ENCODE measurements at regions not wholly inside any gene's neighbourhood (a gene's known extent, or its start where the extent isn't known, plus 50 kb on each side); places are given as distances from the start of the nearest gene placed in this dataset.

DNA sequence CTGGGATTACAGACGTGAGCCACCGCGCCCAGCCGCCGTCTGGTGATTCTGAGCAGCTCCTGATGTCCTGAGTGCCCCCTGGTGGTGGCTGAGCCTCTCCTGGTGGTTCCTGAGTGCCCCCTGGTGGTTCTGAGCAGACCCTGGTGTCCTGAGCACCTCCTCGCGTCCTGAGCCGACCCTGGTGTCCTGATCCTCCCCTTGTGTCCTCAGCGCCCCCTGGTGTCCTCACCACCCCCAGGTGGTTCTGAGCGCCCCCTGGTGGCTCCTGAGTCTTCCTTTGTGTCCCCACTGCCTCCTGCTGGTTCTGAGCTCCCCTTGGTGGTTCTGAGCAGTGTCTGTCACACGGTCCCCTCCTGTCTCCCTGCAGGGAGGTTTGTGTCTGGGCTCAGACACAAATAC is 1304.9 kb downstream of the TMEM121 start:
- Histone ChIP-seq H3K36me3 (replicated peaks) (no peaks in the 10 kb centered on the region), H3K27ac (no peak overlapping the region), H3K4me3 (ENCODE audit: low read depth, low read length) (no peak overlapping the region), H3K27me3 (replicated peaks) (no peaks in the 10 kb centered on the region)
- no peak for DNase-seq
- TF ChIP-seq, protein P1, sequence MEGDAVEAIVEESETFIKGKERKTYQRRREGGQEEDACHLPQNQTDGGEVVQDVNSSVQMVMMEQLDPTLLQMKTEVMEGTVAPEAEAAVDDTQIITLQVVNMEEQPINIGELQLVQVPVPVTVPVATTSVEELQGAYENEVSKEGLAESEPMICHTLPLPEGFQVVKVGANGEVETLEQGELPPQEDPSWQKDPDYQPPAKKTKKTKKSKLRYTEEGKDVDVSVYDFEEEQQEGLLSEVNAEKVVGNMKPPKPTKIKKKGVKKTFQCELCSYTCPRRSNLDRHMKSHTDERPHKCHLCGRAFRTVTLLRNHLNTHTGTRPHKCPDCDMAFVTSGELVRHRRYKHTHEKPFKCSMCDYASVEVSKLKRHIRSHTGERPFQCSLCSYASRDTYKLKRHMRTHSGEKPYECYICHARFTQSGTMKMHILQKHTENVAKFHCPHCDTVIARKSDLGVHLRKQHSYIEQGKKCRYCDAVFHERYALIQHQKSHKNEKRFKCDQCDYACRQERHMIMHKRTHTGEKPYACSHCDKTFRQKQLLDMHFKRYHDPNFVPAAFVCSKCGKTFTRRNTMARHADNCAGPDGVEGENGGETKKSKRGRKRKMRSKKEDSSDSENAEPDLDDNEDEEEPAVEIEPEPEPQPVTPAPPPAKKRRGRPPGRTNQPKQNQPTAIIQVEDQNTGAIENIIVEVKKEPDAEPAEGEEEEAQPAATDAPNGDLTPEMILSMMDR (IDR thresholded peaks at IDR 0.05; ENCODE audit: low read depth, low read length, missing control alignments) = peak; percentile 44
- in situ Hi-C loops (cut with HindIII; ENCODE audit: low pct_ligation_motif_present, low sequenced_read_pairs) = no loop called here

DNA sequence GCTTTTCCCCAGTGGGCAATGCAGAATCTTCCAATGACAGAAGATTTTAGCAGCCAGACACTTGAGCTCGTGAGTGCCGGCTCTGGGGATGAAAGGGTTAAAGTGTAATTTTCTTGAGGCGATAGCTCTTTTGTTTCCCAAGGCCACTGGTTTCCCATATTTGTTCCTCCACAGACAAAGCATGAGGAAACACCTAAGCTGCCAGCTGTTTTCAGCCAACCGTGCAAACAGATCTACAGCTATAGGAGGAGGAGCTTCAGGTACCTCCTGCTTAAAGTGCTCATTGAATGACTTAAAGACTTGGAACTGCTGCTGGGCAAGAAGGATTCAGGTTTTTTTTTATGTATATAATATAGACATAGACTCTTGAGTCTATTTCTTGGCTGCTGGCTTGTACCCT is 1311.5 kb downstream of the TMEM121 start:
- TF ChIP-seq, protein P1 (IDR thresholded peaks at IDR 0.05; ENCODE audit: low read depth, low read length, missing control alignments) = no peak
- H3K36me3 ChIP-seq (replicated peaks) = no peaks in the 10 kb centered on the region
- no peaks in the 10 kb centered on the region for H3K27me3 ChIP-seq (replicated peaks)
- in situ Hi-C loops (cut with HindIII; ENCODE audit: low pct_ligation_motif_present, low sequenced_read_pairs) = no loop called here
- H3K27ac ChIP-seq = no peak overlapping the region
- no peak overlapping the region for H3K4me3 ChIP-seq (ENCODE audit: low read depth, low read length)
- no peak for DNase-seq

DNA sequence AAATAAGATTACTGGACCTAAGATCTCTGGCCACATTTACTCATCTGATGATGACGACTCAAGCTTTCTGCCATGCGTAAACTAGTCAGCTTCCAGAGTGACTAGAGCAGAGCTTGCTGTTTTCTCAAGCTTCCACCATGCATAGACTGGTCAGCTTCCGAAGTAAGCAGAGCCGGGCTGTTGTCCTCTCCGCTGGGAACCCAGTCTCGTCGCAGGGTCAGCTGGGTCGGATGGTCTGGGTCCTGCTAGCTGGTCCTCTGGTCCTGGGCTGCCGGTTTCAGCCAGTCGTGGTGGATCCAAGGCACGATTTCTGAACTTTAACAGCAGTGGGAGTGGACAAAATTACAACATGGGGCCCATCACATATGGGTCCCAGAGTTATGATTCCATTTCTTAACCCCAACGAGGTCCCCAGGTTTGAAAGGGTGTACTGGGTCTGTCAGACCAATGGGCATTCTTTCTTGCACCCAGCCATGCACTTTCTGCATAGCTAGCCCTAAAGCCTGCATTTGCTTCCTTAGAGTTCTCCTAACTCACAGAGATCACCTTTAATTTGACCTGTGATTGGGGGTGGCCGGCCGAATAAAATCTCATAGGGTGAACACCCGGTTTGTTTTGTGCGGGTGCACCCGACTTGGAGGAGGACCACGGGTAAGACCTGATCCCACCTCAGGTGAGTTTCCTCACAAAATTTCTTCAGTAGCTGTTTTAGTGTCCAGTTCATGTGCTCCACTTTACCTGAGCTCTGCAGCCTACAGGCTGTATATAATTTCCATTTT is 1312.8 kb downstream of the TMEM121 start:
- TF ChIP-seq, protein P1 (IDR thresholded peaks at IDR 0.05; ENCODE audit: low read depth, low read length, missing control alignments) = no peak
- no peaks in the 10 kb centered on the region for H3K36me3 ChIP-seq (replicated peaks)
- no peak for DNase-seq
- H3K27me3 ChIP-seq (replicated peaks) = no peaks in the 10 kb centered on the region
- no peak overlapping the region for H3K27ac ChIP-seq
- H3K4me3 ChIP-seq (ENCODE audit: low read depth, low read length) = no peak overlapping the region
- in situ Hi-C loops (cut with HindIII; ENCODE audit: low pct_ligation_motif_present, low sequenced_read_pairs) = no loop called here

DNA sequence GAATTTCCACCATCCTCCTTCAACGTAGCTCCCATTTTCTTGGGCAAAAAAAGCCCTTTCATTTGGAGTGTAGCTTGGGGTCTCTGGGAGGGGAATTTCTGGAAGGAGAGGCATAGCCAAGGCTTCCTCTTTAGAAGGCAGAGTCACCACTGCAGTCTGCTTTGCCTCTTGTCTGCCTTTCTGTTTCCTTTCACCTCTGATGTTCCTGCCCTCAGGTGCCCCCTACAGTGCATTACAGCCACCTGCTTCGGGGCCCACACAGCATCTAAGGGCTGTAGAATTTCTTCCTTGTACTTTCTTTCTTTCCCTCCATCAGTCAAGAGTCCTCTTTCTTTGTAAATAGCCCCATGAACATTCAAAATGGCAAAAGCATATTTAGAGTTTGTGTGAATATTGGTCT is 1313.9 kb downstream of the TMEM121 start:
- Histone ChIP-seq H3K27me3 (replicated peaks) (no peaks in the 10 kb centered on the region), H3K4me3 (ENCODE audit: low read depth, low read length) (no peak overlapping the region), H3K27ac (no peak overlapping the region), H3K36me3 (replicated peaks) (no peaks in the 10 kb centered on the region)
- in situ Hi-C loops (cut with HindIII; ENCODE audit: low pct_ligation_motif_present, low sequenced_read_pairs) = no loop called here
- no peak for DNase-seq
- TF ChIP-seq, protein P1 (IDR thresholded peaks at IDR 0.05; ENCODE audit: low read depth, low read length, missing control alignments) = no peak

DNA sequence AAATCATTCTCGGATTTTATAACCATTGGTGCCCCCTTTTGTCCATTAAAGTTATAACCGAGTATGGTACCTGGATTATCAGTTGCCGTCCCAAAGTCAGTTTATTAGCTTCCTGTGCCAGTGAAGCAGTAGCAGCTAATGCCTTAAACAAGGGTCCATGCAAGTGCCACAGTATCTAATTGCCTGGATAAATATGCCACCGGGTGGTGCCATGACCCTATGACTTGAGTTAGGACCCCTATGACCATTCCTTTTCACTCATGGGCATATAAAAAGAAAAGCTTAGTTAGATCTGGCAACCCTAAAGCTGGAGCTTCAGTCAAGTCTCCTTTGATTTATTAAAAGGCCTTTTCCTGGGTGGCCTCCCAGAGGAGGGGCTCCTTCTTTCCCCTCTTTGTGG is 1314.6 kb downstream of the TMEM121 start:
- no peaks in the 10 kb centered on the region for H3K27me3 ChIP-seq (replicated peaks)
- DNase-seq = no peak
- TF ChIP-seq, protein P1 (IDR thresholded peaks at IDR 0.05; ENCODE audit: low read depth, low read length, missing control alignments) = no peak

DNA sequence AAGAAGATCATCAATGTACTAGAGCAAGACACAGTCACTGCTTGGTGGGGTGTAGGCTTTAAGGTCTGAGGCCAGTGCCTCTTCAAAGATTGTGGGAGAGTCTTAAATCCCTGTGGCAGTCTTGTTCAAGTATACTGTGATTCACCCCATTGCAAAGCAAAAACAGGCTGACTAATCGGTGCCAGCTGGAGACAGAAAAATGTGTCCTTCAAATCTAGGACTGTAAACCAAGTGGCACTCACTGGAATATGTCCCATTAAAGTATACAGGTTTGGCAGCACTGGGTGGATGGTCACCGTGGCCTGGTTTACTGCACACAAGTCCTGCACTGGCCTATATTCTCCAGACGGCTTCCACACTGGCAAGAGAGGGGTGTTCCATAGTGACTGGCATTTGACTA is 1315.3 kb downstream of the TMEM121 start:
- TF ChIP-seq, protein P1 (IDR thresholded peaks at IDR 0.05; ENCODE audit: low read depth, low read length, missing control alignments) = no peak
- in situ Hi-C loops (cut with HindIII; ENCODE audit: low pct_ligation_motif_present, low sequenced_read_pairs) = no loop called here
- DNase-seq = no peak
- H3K27ac ChIP-seq = no peak overlapping the region
- no peaks in the 10 kb centered on the region for H3K36me3 ChIP-seq (replicated peaks)
- H3K4me3 ChIP-seq (ENCODE audit: low read depth, low read length) = no peak overlapping the region
- no peaks in the 10 kb centered on the region for H3K27me3 ChIP-seq (replicated peaks)

More for the DNA sequence above, 1314.6 kb downstream of the TMEM121 start:
- no peak overlapping the region for H3K27ac ChIP-seq
- H3K36me3 ChIP-seq (replicated peaks) = no peaks in the 10 kb centered on the region
- no peak overlapping the region for H3K4me3 ChIP-seq (ENCODE audit: low read depth, low read length)
- in situ Hi-C loops (cut with HindIII; ENCODE audit: low pct_ligation_motif_present, low sequenced_read_pairs) = no loop called here

Data from brain microvascular endothelial cell (primary cell).